ENCODE measurements at regions not wholly inside any gene's neighbourhood (a gene's known extent, or its start where the extent isn't known, plus 50 kb on each side); places are given as distances from the start of the nearest gene placed in this dataset.

GRCh38 chr15:75100679-75101078 is 77.3 kb downstream of the PPCDC start:
- Mint-ChIP-seq H3K27ac (no peak overlapping the region), H3K4me1 (no peaks in the 10 kb centered on the region), H3K27me3 (ENCODE audit: insufficient read depth) (no peaks in the 10 kb centered on the region), H3K36me3 (ENCODE audit: low read depth) (no peaks in the 10 kb centered on the region), H3K4me3 (no peak overlapping the region), H3K9me3 (peaks cover 2% of the 10 kb centered on the region)
- Histone ChIP-seq H3K9ac (ENCODE audit: extremely low read depth, low read length, poor library complexity, severe bottlenecking) (no peak overlapping the region), H3K9me3 (ENCODE audit: control insufficient read depth, low read length) (no peaks in the 10 kb centered on the region), H3K27ac (ENCODE audit: low read depth, low read length) (no peak overlapping the region), H3K27me3 (ENCODE audit: control insufficient read depth, insufficient read depth, low read length, poor library complexity, severe bottlenecking) (no peaks in the 10 kb centered on the region), H3K36me3 (ENCODE audit: control insufficient read depth, insufficient read depth, low read length) (no peaks in the 10 kb centered on the region), H3K4me3 (ENCODE audit: low read length) (no peak overlapping the region), H3K4me1 (ENCODE audit: control insufficient read depth, insufficient read depth, low read length) (no peaks in the 10 kb centered on the region)
- DNase-seq = no peak
- no peak for TF ChIP-seq CTCF (conservative IDR thresholded peaks at IDR 0.05)
- WGBS, 2 experiments (ENCODE audit: insufficient coverage in 1 of 2, insufficient read length in 1 of 2) = 86% methylated on average over 1 to 2 of the region's 2 CpGs

- H3K27ac Mint-ChIP-seq = no peak overlapping the region
- H3K36me3 Mint-ChIP-seq (ENCODE audit: low read depth) = no peaks in the 10 kb centered on the region
- Histone ChIP-seq H3K27me3 (ENCODE audit: control insufficient read depth, insufficient read depth, low read length, poor library complexity, severe bottlenecking) (no peaks in the 10 kb centered on the region), H3K4me1 (ENCODE audit: control insufficient read depth, insufficient read depth, low read length) (peaks cover 2% of the 10 kb centered on the region), H3K9ac (ENCODE audit: extremely low read depth, low read length, poor library complexity, severe bottlenecking) (no peak overlapping the region), H3K36me3 (ENCODE audit: control insufficient read depth, insufficient read depth, low read length) (no peaks in the 10 kb centered on the region), H3K9me3 (ENCODE audit: control insufficient read depth, low read length) (no peaks in the 10 kb centered on the region), H3K27ac (ENCODE audit: low read depth, low read length) (no peak overlapping the region), H3K4me3 (ENCODE audit: low read length) (no peak overlapping the region)
- no peak for TF ChIP-seq CTCF (conservative IDR thresholded peaks at IDR 0.05)
- 92% methylated on average over 3 of the region's 3 CpGs; no CpG with 5 or more reads in 1 of the 2 experiments for WGBS, 2 experiments (ENCODE audit: insufficient coverage in 1 of 2, insufficient read length in 1 of 2)
- no peaks in the 10 kb centered on the region for H3K9me3 Mint-ChIP-seq
- H3K27me3 Mint-ChIP-seq (ENCODE audit: insufficient read depth) = no peaks in the 10 kb centered on the region
- no peak overlapping the region for H3K4me3 Mint-ChIP-seq
- peaks cover 13% of the 10 kb centered on the region for H3K4me1 Mint-ChIP-seq
- DNase-seq = no peak
Measured at GRCh38 chr15:75104804-75105557, 81.6 kb downstream of the PPCDC start.

DNA sequence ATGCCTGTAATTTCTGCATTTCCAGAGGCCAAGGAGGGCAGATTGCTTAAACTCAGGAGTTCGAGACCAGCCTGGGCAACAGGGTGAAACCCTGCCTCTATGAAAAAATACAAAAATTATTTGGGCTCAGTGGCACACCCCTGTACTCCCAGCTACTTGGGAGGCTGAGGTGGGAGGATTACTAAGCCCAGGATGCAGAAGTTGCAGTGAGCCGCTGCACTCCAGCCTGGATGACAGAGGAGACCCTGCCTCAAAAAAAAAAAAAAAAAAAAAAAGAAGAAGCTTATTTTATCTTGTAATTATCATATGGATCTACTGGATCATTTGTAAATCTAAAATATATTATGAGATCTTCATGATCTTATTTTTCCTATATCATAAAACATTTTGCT is 84.1 kb downstream of the PPCDC start:
- H3K9me3 Mint-ChIP-seq = no peaks in the 10 kb centered on the region
- Histone ChIP-seq H3K27ac (ENCODE audit: low read depth, low read length) (no peak overlapping the region), H3K9ac (ENCODE audit: extremely low read depth, low read length, poor library complexity, severe bottlenecking) (no peak overlapping the region), H3K27me3 (ENCODE audit: control insufficient read depth, insufficient read depth, low read length, poor library complexity, severe bottlenecking) (no peaks in the 10 kb centered on the region), H3K4me3 (ENCODE audit: low read length) (no peak overlapping the region), H3K9me3 (ENCODE audit: control insufficient read depth, low read length) (no peaks in the 10 kb centered on the region), H3K4me1 (ENCODE audit: control insufficient read depth, insufficient read depth, low read length) (peaks cover 2% of the 10 kb centered on the region), H3K36me3 (ENCODE audit: control insufficient read depth, insufficient read depth, low read length) (no peaks in the 10 kb centered on the region)
- H3K4me1 Mint-ChIP-seq = peaks cover 17% of the 10 kb centered on the region
- 92 to 100% methylated on average over 1 of the region's 2 CpGs for WGBS, 2 experiments (ENCODE audit: insufficient coverage in 1 of 2, insufficient read length in 1 of 2)
- H3K4me3 Mint-ChIP-seq = no peak overlapping the region
- H3K36me3 Mint-ChIP-seq (ENCODE audit: low read depth) = no peaks in the 10 kb centered on the region
- H3K27ac Mint-ChIP-seq = no peak overlapping the region
- no peak for DNase-seq
- TF ChIP-seq CTCF (conservative IDR thresholded peaks at IDR 0.05) = no peak
- peaks cover 3% of the 10 kb centered on the region for H3K27me3 Mint-ChIP-seq (ENCODE audit: insufficient read depth)

All from endodermal cell (in vitro differentiated cells).